ENCODE measurements at regions not wholly inside any gene's neighbourhood (a gene's known extent, or its start where the extent isn't known, plus 50 kb on each side); places are given as distances from the start of the nearest gene placed in this dataset.
"Not testable (repeated sequence)": the region's sequence is repeated elsewhere in the genome, so short reads cannot be mapped to it uniquely, and the experiment has no call there.

DNA sequence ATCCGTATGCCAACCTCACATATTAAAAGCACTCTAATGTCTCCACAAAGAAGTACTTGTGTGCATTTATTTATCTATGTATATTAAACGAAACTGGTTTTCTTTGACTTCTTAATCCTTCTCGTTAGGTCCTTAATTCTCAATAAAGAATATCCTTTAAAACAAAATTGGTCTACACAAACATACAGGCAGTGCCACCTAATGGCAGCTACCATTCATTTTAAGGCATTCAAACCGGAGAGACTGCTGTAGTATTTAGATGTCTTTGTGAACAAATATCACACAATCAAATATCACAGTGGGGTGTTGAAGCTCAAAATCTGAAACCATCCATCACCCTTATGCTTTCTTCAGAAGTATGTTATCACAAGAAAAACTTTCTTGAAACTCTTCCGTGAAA is 96.6 kb upstream of the IRAK1BP1 start:
- Histone ChIP-seq H3K4me1 (ENCODE audit: control insufficient read depth in 2 of 2, insufficient read depth in 2 of 2, low read length in 2 of 2) (no peaks in the 10 kb centered on the region), H3K36me3 (ENCODE audit: control insufficient read depth in 2 of 3, insufficient read depth in 3 of 3, low read length in 3 of 3) (no peaks in the 10 kb centered on the region), H3K27ac (ENCODE audit: low read depth, low read length) (no peak overlapping the region), H3K9me3 (ENCODE audit: control insufficient read depth in 2 of 3, low read length in 3 of 3) (no peaks in the 10 kb centered on the region), H3K4me3 (ENCODE audit: low read length) (no peak overlapping the region), H3K27me3 (ENCODE audit: control insufficient read depth in 2 of 2, insufficient read depth in 2 of 2, low read length in 2 of 2) (no peaks in the 10 kb centered on the region)
- Mint-ChIP-seq H3K27ac (no peak overlapping the region), H3K9me3 (peaks cover 0 to 11% (median 4%) of the 10 kb centered on the region in 11 donors), H3K36me3 (no peaks in the 10 kb centered on the region), H3K27me3 (peaks cover 0 to 14% (median 8%) of the 10 kb centered on the region in 5 donors), H3K4me3 (no peak overlapping the region), H3K4me1 (no peaks in the 10 kb centered on the region)
- no peak for DNase-seq
- intact Hi-C loops (cut with micrococcal nuclease): no loop called here
- POLR2A ChIA-PET: no interaction called here
- no peak for ATAC-seq
- CTCF ChIA-PET: no interaction called here

DNA sequence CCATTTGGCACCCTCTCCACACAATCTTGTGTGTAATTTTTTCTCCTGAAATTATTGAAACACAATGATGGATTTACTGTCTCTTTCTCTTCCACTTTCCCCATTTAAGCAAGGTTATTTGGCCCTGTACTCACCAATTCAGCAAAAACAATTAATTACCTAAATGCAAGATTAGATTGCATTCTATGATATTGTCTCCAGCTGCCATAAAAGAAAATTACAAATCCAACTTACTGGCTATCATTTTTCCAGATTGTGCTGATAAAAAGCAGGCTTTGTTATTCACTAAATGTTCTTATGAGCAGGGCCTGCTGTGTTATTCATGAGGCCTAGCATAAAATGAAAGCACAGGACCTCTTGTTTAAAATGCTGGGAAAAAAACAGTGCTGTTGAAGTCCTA is 95.8 kb upstream of the IRAK1BP1 start:
- H3K36me3 ChIP-seq (ENCODE audit: control insufficient read depth in 2 of 3, insufficient read depth in 3 of 3, low read length in 3 of 3): no peaks in the 10 kb centered on the region
- POLR2A ChIA-PET: no interaction called here
- intact Hi-C loops (cut with micrococcal nuclease): no loop called here

DNA sequence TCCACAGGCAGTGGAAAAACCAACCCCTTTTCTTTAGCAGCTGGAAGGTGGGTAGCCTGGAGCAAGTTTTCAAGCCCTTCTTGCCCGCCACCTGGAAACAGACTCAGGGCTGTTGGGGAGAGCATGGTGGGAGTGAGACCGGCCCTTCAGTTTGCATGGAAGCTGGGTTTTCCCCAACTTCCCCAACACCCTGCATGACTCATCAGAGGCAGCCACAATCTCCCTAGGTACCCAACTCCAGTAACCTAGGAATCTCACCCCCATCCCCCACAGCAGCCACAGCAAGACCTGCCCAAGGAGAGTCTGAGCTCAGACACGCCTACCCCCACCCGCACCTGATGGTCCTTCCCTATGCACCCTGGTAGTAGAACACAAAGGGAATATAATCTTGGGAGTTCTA is 86.3 kb upstream of the IRAK1BP1 start:
- H3K27me3 Mint-ChIP-seq: peaks cover 0 to 13% (median 3%) of the 10 kb centered on the region in 5 donors
- POLR2A ChIA-PET: no interaction called here

More for the DNA sequence above, 95.8 kb upstream of the IRAK1BP1 start:
- Mint-ChIP-seq H3K27me3 (peaks cover 0 to 14% (median 8%) of the 10 kb centered on the region in 5 donors), H3K27ac (no peak overlapping the region), H3K9me3 (peaks cover 0 to 8% (median 4%) of the 10 kb centered on the region in 11 donors), H3K4me1 (no peaks in the 10 kb centered on the region), H3K36me3 (no peaks in the 10 kb centered on the region), H3K4me3 (no peak overlapping the region)
- Histone ChIP-seq H3K9me3 (ENCODE audit: control insufficient read depth in 2 of 3, low read length in 3 of 3) (no peaks in the 10 kb centered on the region), H3K27ac (ENCODE audit: low read depth, low read length) (no peak overlapping the region), H3K4me3 (ENCODE audit: low read length) (no peak overlapping the region), H3K4me1 (ENCODE audit: control insufficient read depth in 2 of 2, insufficient read depth in 2 of 2, low read length in 2 of 2) (no peaks in the 10 kb centered on the region), H3K27me3 (ENCODE audit: control insufficient read depth in 2 of 2, insufficient read depth in 2 of 2, low read length in 2 of 2) (no peaks in the 10 kb centered on the region)
- no peak for ATAC-seq
- no peak for DNase-seq
- CTCF ChIA-PET: no interaction called here

DNA sequence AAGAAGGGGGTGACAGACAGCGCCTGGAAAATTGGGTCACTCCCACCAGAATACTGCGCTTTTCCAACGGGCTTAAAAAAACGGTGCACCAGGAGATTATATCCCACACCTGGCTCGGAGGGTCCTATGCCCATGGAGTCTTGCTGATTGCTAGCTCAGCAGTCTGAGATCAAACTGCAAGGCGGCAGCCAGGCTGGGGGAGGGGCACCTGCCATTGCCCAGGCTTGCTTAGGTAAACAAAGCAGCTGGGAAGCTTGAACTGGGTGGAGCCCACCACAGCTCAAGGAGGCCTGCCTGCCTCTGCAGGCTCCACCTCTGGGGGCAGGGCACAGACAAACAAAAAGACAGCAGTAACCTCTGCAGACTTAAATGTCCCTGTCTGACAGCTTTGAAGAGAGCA is 84.0 kb upstream of the IRAK1BP1 start:
- ATAC-seq; intact Hi-C loops (cut with micrococcal nuclease); CTCF ChIA-PET; DNase-seq; H3K27ac ChIP-seq (ENCODE audit: low read depth, low read length); H3K4me1 Mint-ChIP-seq; H3K4me3 Mint-ChIP-seq; H3K4me3 ChIP-seq (ENCODE audit: low read length); H3K27ac Mint-ChIP-seq; H3K36me3 Mint-ChIP-seq; H3K27me3 ChIP-seq (ENCODE audit: control insufficient read depth in 2 of 2, insufficient read depth in 2 of 2, low read length in 2 of 2); H3K36me3 ChIP-seq (ENCODE audit: control insufficient read depth in 2 of 3, insufficient read depth in 3 of 3, low read length in 3 of 3); H3K9me3 ChIP-seq (ENCODE audit: control insufficient read depth in 2 of 3, low read length in 3 of 3); H3K4me1 ChIP-seq (ENCODE audit: control insufficient read depth in 2 of 2, insufficient read depth in 2 of 2, low read length in 2 of 2); POLR2A ChIA-PET: not testable (repeated sequence)
- Mint-ChIP-seq H3K27me3 (peaks cover 0 to 13% (median 3%) of the 10 kb centered on the region in 5 donors), H3K9me3 (peaks cover 0 to 15% (median 3%) of the 10 kb centered on the region in 11 donors)

More for the DNA sequence above, 86.3 kb upstream of the IRAK1BP1 start:
- no peaks in the 10 kb centered on the region for H3K9me3 ChIP-seq (ENCODE audit: control insufficient read depth in 2 of 3, low read length in 3 of 3)
- H3K4me1 ChIP-seq (ENCODE audit: control insufficient read depth in 2 of 2, insufficient read depth in 2 of 2, low read length in 2 of 2): no peaks in the 10 kb centered on the region
- intact Hi-C loops (cut with micrococcal nuclease): no loop called here
- CTCF ChIA-PET: no interaction called here
- no peak overlapping the region for H3K27ac ChIP-seq (ENCODE audit: low read depth, low read length)
- no peak for DNase-seq
- H3K9me3 Mint-ChIP-seq: peaks cover 0 to 11% (median 2%) of the 10 kb centered on the region in 11 donors
- no peaks in the 10 kb centered on the region for H3K27me3 ChIP-seq (ENCODE audit: control insufficient read depth in 2 of 2, insufficient read depth in 2 of 2, low read length in 2 of 2)
- H3K4me3 ChIP-seq (ENCODE audit: low read length): no peak overlapping the region
- H3K4me3 Mint-ChIP-seq: no peak overlapping the region
- no peaks in the 10 kb centered on the region for H3K4me1 Mint-ChIP-seq
- no peaks in the 10 kb centered on the region for H3K36me3 ChIP-seq (ENCODE audit: control insufficient read depth in 2 of 3, insufficient read depth in 3 of 3, low read length in 3 of 3)
- H3K36me3 Mint-ChIP-seq: peaks cover 0 to 4% (median 0%) of the 10 kb centered on the region in 5 donors
- ATAC-seq: no peak
- no peak overlapping the region for H3K27ac Mint-ChIP-seq

DNA sequence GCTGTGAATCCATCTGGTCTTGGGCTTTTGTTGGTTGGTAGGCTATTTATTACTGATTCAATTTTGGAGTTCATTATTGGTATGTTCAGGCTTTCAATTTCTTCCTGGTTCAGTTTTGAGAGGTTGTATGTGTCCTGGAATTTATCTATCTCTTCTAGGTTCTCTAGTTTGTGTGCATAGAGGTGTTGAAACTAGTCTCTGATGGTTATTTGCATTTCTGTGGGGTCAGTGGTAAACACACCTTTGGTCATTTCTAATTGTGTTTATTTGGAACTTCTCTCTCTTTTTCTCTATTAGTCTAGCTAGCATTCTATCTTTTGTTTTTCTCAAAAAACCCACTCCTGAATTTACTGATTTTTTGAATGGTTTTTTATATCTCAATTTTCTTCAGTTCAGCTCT is 70.1 kb upstream of the IRAK1BP1 start:
- H3K9me3 ChIP-seq (ENCODE audit: control insufficient read depth in 2 of 3, low read length in 3 of 3): peaks cover 0 to 3% (median 0%) of the 10 kb centered on the region in 3 experiments
- H3K27me3 ChIP-seq (ENCODE audit: control insufficient read depth in 2 of 2, insufficient read depth in 2 of 2, low read length in 2 of 2): no peaks in the 10 kb centered on the region
- intact Hi-C loops (cut with micrococcal nuclease): no loop called here
- ATAC-seq (no peak), DNase-seq (no peak)
- Mint-ChIP-seq H3K27ac (no peak overlapping the region), H3K4me1 (no peaks in the 10 kb centered on the region), H3K27me3 (peaks cover 0 to 8% (median 6%) of the 10 kb centered on the region in 5 donors), H3K4me3 (no peak overlapping the region), H3K36me3 (peaks cover 0 to 11% (median 0%) of the 10 kb centered on the region in 5 donors), H3K9me3 (peaks cover 10 to 52% (median 32%) of the 10 kb centered on the region in 11 donors)
- no peaks in the 10 kb centered on the region for H3K4me1 ChIP-seq (ENCODE audit: control insufficient read depth in 2 of 2, insufficient read depth in 2 of 2, low read length in 2 of 2)
- no peaks in the 10 kb centered on the region for H3K36me3 ChIP-seq (ENCODE audit: control insufficient read depth in 2 of 3, insufficient read depth in 3 of 3, low read length in 3 of 3)
- ChIA-PET POLR2A (no interaction called here), CTCF (no interaction called here)
- no peak overlapping the region for H3K4me3 ChIP-seq (ENCODE audit: low read length)
- no peak overlapping the region for H3K27ac ChIP-seq (ENCODE audit: low read depth, low read length)

DNA sequence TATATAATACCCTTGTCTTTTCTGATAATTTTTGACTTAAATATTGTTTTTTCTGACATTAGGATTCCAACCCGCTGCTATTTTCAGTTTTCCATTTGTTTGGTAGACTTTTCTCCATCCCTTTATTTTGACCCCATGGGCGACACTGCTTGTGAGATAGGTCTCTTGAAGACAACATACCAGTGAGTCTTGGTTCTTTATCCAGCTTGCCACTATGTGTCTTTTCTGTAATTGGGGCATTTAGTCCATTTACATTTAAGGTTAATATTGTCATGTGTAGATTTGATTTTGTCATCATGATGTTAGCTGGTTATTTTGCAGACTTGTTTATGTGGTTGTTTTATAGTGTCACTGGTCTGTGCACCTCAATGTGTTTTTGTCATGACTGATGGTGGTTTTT is 67.7 kb upstream of the IRAK1BP1 start:
- ATAC-seq: no peak
- no peak overlapping the region for H3K27ac Mint-ChIP-seq
- Histone ChIP-seq H3K27ac (ENCODE audit: low read depth, low read length) (no peak overlapping the region), H3K4me3 (ENCODE audit: low read length) (no peak overlapping the region), H3K9me3 (ENCODE audit: control insufficient read depth in 2 of 3, low read length in 3 of 3) (peaks cover 0 to 3% (median 0%) of the 10 kb centered on the region in 3 experiments), H3K36me3 (ENCODE audit: control insufficient read depth in 2 of 3, insufficient read depth in 3 of 3, low read length in 3 of 3) (no peaks in the 10 kb centered on the region), H3K4me1 (ENCODE audit: control insufficient read depth in 2 of 2, insufficient read depth in 2 of 2, low read length in 2 of 2) (no peaks in the 10 kb centered on the region), H3K27me3 (ENCODE audit: control insufficient read depth in 2 of 2, insufficient read depth in 2 of 2, low read length in 2 of 2) (no peaks in the 10 kb centered on the region)
- H3K9me3 Mint-ChIP-seq: peaks cover 12 to 67% (median 35%) of the 10 kb centered on the region in 11 donors
- CTCF ChIA-PET: no interaction called here
- POLR2A ChIA-PET: no interaction called here
- H3K4me1 Mint-ChIP-seq: no peaks in the 10 kb centered on the region
- no peak overlapping the region for H3K4me3 Mint-ChIP-seq
- peaks cover 0 to 11% (median 0%) of the 10 kb centered on the region in 5 donors for H3K36me3 Mint-ChIP-seq
- DNase-seq: no peak
- H3K27me3 Mint-ChIP-seq: peaks cover 0 to 8% (median 6%) of the 10 kb centered on the region in 5 donors
- intact Hi-C loops (cut with micrococcal nuclease): no loop called here

DNA sequence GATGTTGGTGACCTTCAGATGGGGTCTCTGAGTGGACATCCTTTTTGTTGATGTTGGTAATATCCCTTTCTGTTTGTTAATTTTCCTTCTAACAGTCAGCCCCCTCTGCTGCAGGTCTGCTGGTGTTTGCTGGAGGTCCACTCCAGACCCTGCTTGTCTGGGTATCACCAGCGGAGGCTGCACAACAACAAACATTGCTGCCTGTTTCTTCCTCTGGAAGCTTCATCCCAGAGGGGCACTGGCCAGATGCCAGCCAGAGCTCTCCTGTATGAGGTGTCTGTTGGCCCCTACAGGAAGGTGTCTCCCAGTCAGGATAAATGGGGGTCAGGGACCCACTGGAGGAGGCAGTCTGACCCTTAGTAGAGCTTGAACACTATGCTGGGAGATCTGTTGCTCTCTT is 60.6 kb upstream of the IRAK1BP1 start:
- not testable (repeated sequence) for H3K9me3 ChIP-seq (ENCODE audit: control insufficient read depth in 2 of 3, low read length in 3 of 3); H3K4me1 ChIP-seq (ENCODE audit: control insufficient read depth in 2 of 2, insufficient read depth in 2 of 2, low read length in 2 of 2); DNase-seq

More for the DNA sequence above, 60.6 kb upstream of the IRAK1BP1 start:
- H3K27me3 ChIP-seq (ENCODE audit: control insufficient read depth in 2 of 2, insufficient read depth in 2 of 2, low read length in 2 of 2); H3K4me1 Mint-ChIP-seq; H3K27ac ChIP-seq (ENCODE audit: low read depth, low read length); H3K4me3 ChIP-seq (ENCODE audit: low read length); CTCF ChIA-PET; H3K27ac Mint-ChIP-seq; ATAC-seq; H3K36me3 ChIP-seq (ENCODE audit: control insufficient read depth in 2 of 3, insufficient read depth in 3 of 3, low read length in 3 of 3); POLR2A ChIA-PET; intact Hi-C loops (cut with micrococcal nuclease); H3K4me3 Mint-ChIP-seq: not testable (repeated sequence)
- Mint-ChIP-seq H3K27me3 (peaks cover 0 to 26% (median 24%) of the 10 kb centered on the region in 5 donors), H3K9me3 (peaks cover 5 to 37% (median 21%) of the 10 kb centered on the region in 11 donors), H3K36me3 (peaks cover 0 to 11% (median 0%) of the 10 kb centered on the region in 5 donors)

Data from naive thymus-derived CD4-positive, alpha-beta T cell (primary cell).